HCT116 (cell line): ENCODE measurements at regions not wholly inside any gene's neighbourhood (a gene's known extent, or its start where the extent isn't known, plus 50 kb on each side); places are given as distances from the start of the nearest gene placed in this dataset.

Source experiments
- ATAC-seq: fragments of 200-7000 bp; cut with Tn5 transposase; 2 replicates; pipeline ENCODE4 v1.9.1; 2020; ENCODE audit warnings: mild to moderate bottlenecking, moderate library complexity
- BruUV-seq: library from RNA; stranded (reverse); fragments of 400-500 nt; replicated peaks from 2 replicates; lab custom pipeline; 2021; lab: Mats Ljungman, UMichigan
- CTCF ChIA-PET: fragments of 300-600 bp; sonication (Branson Sonifier 250); formaldehyde crosslinking; loops from one replicate; lab custom pipeline; 2021; ENCODE audit warnings: antibody characterized with exemption; lab: Charles Lee
- POLR2A ChIA-PET: fragments of 300-600, 350-600 bp; sonication (Branson Sonifier 250); formaldehyde crosslinking; loops from one replicate; lab custom pipeline; 2021; ENCODE audit warnings: antibody characterized with exemption; lab: Charles Lee
- RAD21 ChIA-PET, 2 experiments: fragments of 300-600 bp; sonication (Branson Sonifier 250); formaldehyde crosslinking; loops; one replicate each; lab custom pipeline; 2023; ENCODE audit warnings: low total read pairs in 2 of 2; ENCODE audit not compliant: uncharacterized antibody in 2 of 2, unreplicated experiment in 2 of 2, low non-redundant PET in 1 of 2; lab: Charles Lee
- DNase-seq: peaks from one replicate; pipeline ENCODE4 v3.0.0-alpha.2; 2010; ENCODE audit warnings: low read depth, low spot score
- H2AFZ ChIP-seq: fragments of 200-600 bp; shearing (Covaris generic), sonication (generic); 2 replicates; pipeline ENCODE4 v1.6.1; 2017; ENCODE audit warnings: low read depth, mixed run types, mixed read lengths, antibody characterized with exemption, low read length; ENCODE audit not compliant: poor library complexity, severe bottlenecking
- H3K27ac ChIP-seq: 2 replicates; pipeline ENCODE4 v1.5.1; 2012; ENCODE audit warnings: low read depth, low read length
- H3K27me3 ChIP-seq: fragments of 200-600 bp; sonication (generic); 2 replicates; pipeline ENCODE4 v1.6.1; 2016; ENCODE audit warnings: mixed run types, low read length, mixed read lengths; ENCODE audit not compliant: insufficient read depth
- H3K36me3 ChIP-seq, 2 experiments: fragments of 200-500 bp in 1 of 2; fragments of 200-600 bp in 1 of 2; sonication (Bioruptor generic) in 1 of 2; sonication (generic) in 1 of 2; 2 replicates each; pipeline versions ENCODE4 v1.5.1 to v1.6.1; 2014 to 2016; ENCODE audit warnings: low read length in 2 of 2, inconsistent platforms in 1 of 2, mixed read lengths in 1 of 2, mixed run types in 1 of 2; ENCODE audit not compliant: insufficient read depth in 2 of 2, control insufficient read depth in 1 of 2
- H3K4me1 ChIP-seq, 2 experiments: fragments of 200-600 bp in 1 of 2; sonication (generic) in 1 of 2; 2 replicates each; pipeline versions ENCODE4 v1.5.1 to v1.6.1; 2012 to 2017; ENCODE audit warnings: low read length in 2 of 2, inconsistent platforms in 1 of 2, mild to moderate bottlenecking in 1 of 2, mixed read lengths in 1 of 2, mixed run types in 1 of 2, moderate library complexity in 1 of 2; ENCODE audit not compliant: insufficient read depth in 2 of 2, control insufficient read depth in 1 of 2
- H3K4me2 ChIP-seq: fragments of 200-600 bp; sonication (generic); 2 replicates; pipeline ENCODE4 v1.6.1; 2017; ENCODE audit warnings: mixed run types, low read length, mixed read lengths
- H3K4me3 ChIP-seq, 2 experiments: fragments of 200-600 bp in 1 of 2; sonication (generic) in 1 of 2; replicated peaks in 1 of 2; 2 replicates each; pipeline ENCODE4 v1.5.1; 2011 to 2016; ENCODE audit warnings: low read length in 2 of 2, control low read depth in 1 of 2, low read depth in 1 of 2, mild to moderate bottlenecking in 1 of 2, mixed read lengths in 1 of 2, mixed run types in 1 of 2
- H3K79me2 ChIP-seq: fragments of 200-600 bp; sonication (generic); 2 replicates; pipeline ENCODE4 v1.6.1; 2017; ENCODE audit warnings: mild to moderate bottlenecking, mixed run types, low read length, moderate library complexity, mixed read lengths; ENCODE audit not compliant: insufficient read depth
- H3K9ac ChIP-seq: fragments of 200-600 bp; sonication (generic); 2 replicates; pipeline ENCODE4 v1.6.1; 2016; ENCODE audit warnings: low read length, mixed read lengths
- H3K9me2 ChIP-seq: fragments of 200-600 bp; sonication (generic), shearing (Covaris generic); 2 replicates; pipeline ENCODE4 v1.6.1; 2017; ENCODE audit warnings: mixed run types, mild to moderate bottlenecking, moderate library complexity; ENCODE audit not compliant: insufficient read depth
- H3K9me3 ChIP-seq, 2 experiments: fragments of 200-500 bp in 1 of 2; fragments of 200-600 bp in 1 of 2; sonication (Bioruptor generic) in 1 of 2; sonication (generic) in 1 of 2; 2 replicates each; pipeline ENCODE4 v1.6.1; 2014 to 2017; ENCODE audit warnings: low read length in 2 of 2, mixed read lengths in 2 of 2, inconsistent platforms in 1 of 2, low read depth in 1 of 2, mild to moderate bottlenecking in 1 of 2, mixed run types in 1 of 2, moderate library complexity in 1 of 2; ENCODE audit not compliant: control insufficient read depth in 1 of 2, insufficient read depth in 1 of 2
- H4K20me1 ChIP-seq: fragments of 200-600 bp; sonication (generic), shearing (Covaris generic); 2 replicates; pipeline ENCODE4 v1.6.1; 2017; ENCODE audit warnings: mixed run types, mild to moderate bottlenecking, moderate library complexity; ENCODE audit not compliant: insufficient read depth
- EGR1 ChIP-seq: IDR thresholded peaks from 2 replicates; pipeline ENCODE4 v1.6.1; 2012; ENCODE audit warnings: low read depth
- EZH2phosphoT487 ChIP-seq: fragments of 200-600 bp; IDR thresholded peaks from 2 replicates; pipeline ENCODE4 v1.6.1; 2018; ENCODE audit warnings: antibody characterized with exemption, borderline replicate concordance
- RAD21 ChIP-seq: IDR thresholded peaks from 2 replicates; pipeline ENCODE4 v1.6.1; 2012; ENCODE audit warnings: low read depth, mild to moderate bottlenecking
- YY1 ChIP-seq: IDR thresholded peaks from 2 replicates; pipeline ENCODE4 v1.6.1; 2011; ENCODE audit warnings: low read length, low read depth, moderate library complexity, mild to moderate bottlenecking; ENCODE audit not compliant: insufficient replicate concordance; ENCODE audit errors: extremely low read depth
- ZFX ChIP-seq: fragments of 450-650 bp; IDR thresholded peaks from 2 replicates; pipeline ENCODE4 v1.6.1; 2017
- intact Hi-C: fragments of 100-400 bp; cut with micrococcal nuclease; formaldehyde crosslinking; loops from 2 replicates; pipeline ENCODE4 v1.10.0; 2022
- TF ChIP-seq, protein P1 (sequence below): IDR thresholded peaks from 2 replicates; pipeline ENCODE4 v1.6.1; 2012; ENCODE audit warnings: low read depth
- TF ChIP-seq, protein P2 (sequence below): IDR thresholded peaks from 2 replicates; pipeline ENCODE4 v1.6.1; 2012

- TF ChIP-seq YY1 (no peak), EGR1 (no peak), EZH2phosphoT487 (no peak), ZFX (no peak), RAD21 (no peak)
- TF ChIP-seq, protein P1, sequence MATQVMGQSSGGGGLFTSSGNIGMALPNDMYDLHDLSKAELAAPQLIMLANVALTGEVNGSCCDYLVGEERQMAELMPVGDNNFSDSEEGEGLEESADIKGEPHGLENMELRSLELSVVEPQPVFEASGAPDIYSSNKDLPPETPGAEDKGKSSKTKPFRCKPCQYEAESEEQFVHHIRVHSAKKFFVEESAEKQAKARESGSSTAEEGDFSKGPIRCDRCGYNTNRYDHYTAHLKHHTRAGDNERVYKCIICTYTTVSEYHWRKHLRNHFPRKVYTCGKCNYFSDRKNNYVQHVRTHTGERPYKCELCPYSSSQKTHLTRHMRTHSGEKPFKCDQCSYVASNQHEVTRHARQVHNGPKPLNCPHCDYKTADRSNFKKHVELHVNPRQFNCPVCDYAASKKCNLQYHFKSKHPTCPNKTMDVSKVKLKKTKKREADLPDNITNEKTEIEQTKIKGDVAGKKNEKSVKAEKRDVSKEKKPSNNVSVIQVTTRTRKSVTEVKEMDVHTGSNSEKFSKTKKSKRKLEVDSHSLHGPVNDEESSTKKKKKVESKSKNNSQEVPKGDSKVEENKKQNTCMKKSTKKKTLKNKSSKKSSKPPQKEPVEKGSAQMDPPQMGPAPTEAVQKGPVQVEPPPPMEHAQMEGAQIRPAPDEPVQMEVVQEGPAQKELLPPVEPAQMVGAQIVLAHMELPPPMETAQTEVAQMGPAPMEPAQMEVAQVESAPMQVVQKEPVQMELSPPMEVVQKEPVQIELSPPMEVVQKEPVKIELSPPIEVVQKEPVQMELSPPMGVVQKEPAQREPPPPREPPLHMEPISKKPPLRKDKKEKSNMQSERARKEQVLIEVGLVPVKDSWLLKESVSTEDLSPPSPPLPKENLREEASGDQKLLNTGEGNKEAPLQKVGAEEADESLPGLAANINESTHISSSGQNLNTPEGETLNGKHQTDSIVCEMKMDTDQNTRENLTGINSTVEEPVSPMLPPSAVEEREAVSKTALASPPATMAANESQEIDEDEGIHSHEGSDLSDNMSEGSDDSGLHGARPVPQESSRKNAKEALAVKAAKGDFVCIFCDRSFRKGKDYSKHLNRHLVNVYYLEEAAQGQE, result no peak
- TF ChIP-seq, protein P2, sequence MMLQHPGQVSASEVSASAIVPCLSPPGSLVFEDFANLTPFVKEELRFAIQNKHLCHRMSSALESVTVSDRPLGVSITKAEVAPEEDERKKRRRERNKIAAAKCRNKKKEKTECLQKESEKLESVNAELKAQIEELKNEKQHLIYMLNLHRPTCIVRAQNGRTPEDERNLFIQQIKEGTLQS, result no peak
- H2AFZ ChIP-seq, result no peak overlapping the region
- CTCF ChIA-PET, result no interaction called here
- no peaks in the 10 kb centered on the region; a peak in 1 of 4 replicates for H3K9me3 ChIP-seq
- RAD21 ChIA-PET, result no interaction called here
- no peaks in the 10 kb centered on the region for H3K79me2 ChIP-seq
- intact Hi-C loops, result no loop called here
- peaks cover 6% of the 10 kb centered on the region; the same call in 1 of the 2 replicates for H3K27me3 ChIP-seq
- H3K36me3 ChIP-seq, result no peaks in the 10 kb centered on the region
- H3K9me2 ChIP-seq, result no peaks in the 10 kb centered on the region
- ATAC-seq, result no peak
- H3K27ac ChIP-seq, result no peak overlapping the region
- no peak overlapping the region for H3K4me2 ChIP-seq
- H3K9ac ChIP-seq, result no peak overlapping the region
- DNase-seq, result no peak
- no TSS peak for BruUV-seq
- POLR2A ChIA-PET, result no interaction called here
- H3K4me1 ChIP-seq, result no peaks in the 10 kb centered on the region
- no peaks in the 10 kb centered on the region for H4K20me1 ChIP-seq
- no peak overlapping the region for H3K4me3 ChIP-seq
Measured at GRCh38 chr3:117400303-117400702, 690.7 kb downstream of the TUSC7 start.
